Fibroblast of lung (primary cell): ENCODE measurements at regions not wholly inside any gene's neighbourhood (a gene's known extent, or its start where the extent isn't known, plus 50 kb on each side); places are given as distances from the start of the nearest gene placed in this dataset.

Experiments
- DNase-seq, 2 donors: peaks; one replicate each; pipeline versions ENCODE4 v3.0.0 to v3.0.0-alpha.2; 2010; ENCODE audit warnings: low read depth in 2 of 2
- H2AFZ ChIP-seq: 2 replicates; pipeline ENCODE4 v1.5.1; 2012; ENCODE audit warnings: low read length, control low read depth, inconsistent platforms
- H3K27ac ChIP-seq: 2 replicates; pipeline ENCODE4 v1.5.1; 2011; ENCODE audit warnings: low read length, control low read depth; ENCODE audit not compliant: insufficient read depth
- H3K27me3 ChIP-seq: 2 replicates; pipeline ENCODE4 v1.5.1; 2011; ENCODE audit warnings: mild to moderate bottlenecking, low read length; ENCODE audit not compliant: control insufficient read depth, insufficient read depth
- H3K36me3 ChIP-seq: 2 replicates; pipeline ENCODE4 v1.5.1; 2011; ENCODE audit warnings: low read length; ENCODE audit not compliant: control insufficient read depth, insufficient read depth
- H3K4me1 ChIP-seq: 2 replicates; pipeline ENCODE4 v1.5.1; 2011; ENCODE audit warnings: low read length; ENCODE audit not compliant: control insufficient read depth, insufficient read depth; ENCODE audit errors: extremely low read depth
- H3K4me2 ChIP-seq: 2 replicates; pipeline ENCODE4 v1.5.1; 2011; ENCODE audit warnings: low read length, control low read depth; ENCODE audit not compliant: insufficient read depth; ENCODE audit errors: extremely low read depth
- H3K4me3 ChIP-seq, 4 experiments: fragments of 200-600 bp in 1 of 4; sonication (generic) in 1 of 4; replicated peaks in 1 of 4; 2 replicates each; pipeline ENCODE4 v1.5.1; 2011 to 2016; ENCODE audit warnings: low read length in 4 of 4, low read depth in 3 of 4, mild to moderate bottlenecking in 3 of 4, control low read depth in 2 of 4, inconsistent platforms in 1 of 4, mixed read lengths in 1 of 4; ENCODE audit not compliant: insufficient read depth in 1 of 4; ENCODE audit errors: control extremely low read depth in 1 of 4
- H3K79me2 ChIP-seq: 2 replicates; pipeline ENCODE4 v1.5.1; 2012; ENCODE audit warnings: mild to moderate bottlenecking, low read length, inconsistent platforms; ENCODE audit not compliant: control insufficient read depth, insufficient read depth
- H3K9ac ChIP-seq: 2 replicates; pipeline ENCODE4 v1.5.1; 2011; ENCODE audit warnings: mild to moderate bottlenecking, low read length, control low read depth; ENCODE audit not compliant: insufficient read depth
- H3K9me3 ChIP-seq: 2 replicates; pipeline ENCODE4 v1.5.1; 2012; ENCODE audit warnings: low read depth, low read length; ENCODE audit not compliant: control insufficient read depth, insufficient read depth
- H4K20me1 ChIP-seq: 2 replicates; pipeline ENCODE4 v1.5.1; 2011; ENCODE audit warnings: low read length; ENCODE audit not compliant: control insufficient read depth, insufficient read depth; ENCODE audit errors: extremely low read depth
- CTCF ChIP-seq, 2 donors: IDR thresholded peaks in 1 of 2; conservative IDR thresholded peaks in 1 of 2; 1 replicate in 1 of 2; 2 replicates in 1 of 2; pipeline ENCODE4 v1.5.1; 2011 to 2012; ENCODE audit warnings: low read length in 2 of 2, control low read depth in 1 of 2, inconsistent platforms in 1 of 2, low read depth in 1 of 2, mild to moderate bottlenecking in 1 of 2
- EZH2 ChIP-seq: IDR thresholded peaks from 2 replicates; pipeline ENCODE4 v1.5.1; 2012; ENCODE audit warnings: low read length, control low read depth, mild to moderate bottlenecking; ENCODE audit errors: missing control alignments

- Histone ChIP-seq H3K9me3 (no peaks in the 10 kb centered on the region), H3K27ac (no peak overlapping the region), H3K4me1 (no peaks in the 10 kb centered on the region), H3K9ac (no peak overlapping the region), H3K4me2 (no peak overlapping the region), H4K20me1 (no peaks in the 10 kb centered on the region), H2AFZ (no peak overlapping the region), H3K79me2 (no peaks in the 10 kb centered on the region), H3K4me3 (no peak overlapping the region), H3K36me3 (no peaks in the 10 kb centered on the region), H3K27me3 (no peaks in the 10 kb centered on the region)
- peak; percentile 77 to 79 for TF ChIP-seq CTCF (conservative IDR thresholded peaks at IDR 0.05 in 1 of 2, IDR thresholded peaks at IDR 0.05 in 1 of 2; ENCODE audit: low read depth in 1 of 2, low read length in 2 of 2)
- no peak for TF ChIP-seq EZH2
- peak; percentile 42 to 83 for DNase-seq
Measured at GRCh38 chr17:55641676-55642081, 81.0 kb downstream of the TMEM100 start.

GRCh38 chr17:55639096-55639495, 83.6 kb downstream of the TMEM100 start:
- no peak overlapping the region for H3K4me2 ChIP-seq

GRCh38 chr17:55635253-55635914, 87.3 kb downstream of the TMEM100 start:
- H3K4me2 ChIP-seq: peak overlapping the region; percentile 74
- DNase-seq: peak in 1 of 2 donors; percentile 34
- TF ChIP-seq EZH2 (no peak), CTCF (conservative IDR thresholded peaks at IDR 0.05 in 1 of 2, IDR thresholded peaks at IDR 0.05 in 1 of 2; ENCODE audit: low read depth in 1 of 2, low read length in 2 of 2) (no peak)

More at GRCh38 chr17:55639096-55639495, 83.6 kb downstream of the TMEM100 start:
- no peak overlapping the region for H3K9ac ChIP-seq
- H3K4me3 ChIP-seq: no peak overlapping the region
- H3K27ac ChIP-seq: no peak overlapping the region
- H3K36me3 ChIP-seq: no peaks in the 10 kb centered on the region
- no peak overlapping the region for H2AFZ ChIP-seq
- H3K9me3 ChIP-seq: no peaks in the 10 kb centered on the region
- no peak for DNase-seq
- no peaks in the 10 kb centered on the region for H3K27me3 ChIP-seq
- no peaks in the 10 kb centered on the region for H3K79me2 ChIP-seq
- TF ChIP-seq CTCF (conservative IDR thresholded peaks at IDR 0.05 in 1 of 2, IDR thresholded peaks at IDR 0.05 in 1 of 2; ENCODE audit: low read depth in 1 of 2, low read length in 2 of 2): no peak
- TF ChIP-seq EZH2: no peak
- peaks cover 3% of the 10 kb centered on the region for H3K4me1 ChIP-seq
- no peaks in the 10 kb centered on the region for H4K20me1 ChIP-seq

More at GRCh38 chr17:55635253-55635914, 87.3 kb downstream of the TMEM100 start:
- no peaks in the 10 kb centered on the region for H4K20me1 ChIP-seq
- H3K27me3 ChIP-seq: no peaks in the 10 kb centered on the region
- H3K9ac ChIP-seq: no peak overlapping the region
- H2AFZ ChIP-seq: peak overlapping the region; percentile 59
- H3K9me3 ChIP-seq: no peaks in the 10 kb centered on the region
- peak overlapping the region; percentile 3 to 33 (median 8) for H3K4me3 ChIP-seq
- no peaks in the 10 kb centered on the region for H3K36me3 ChIP-seq
- peaks cover 7% of the 10 kb centered on the region for H3K4me1 ChIP-seq
- no peak overlapping the region for H3K27ac ChIP-seq
- H3K79me2 ChIP-seq: no peaks in the 10 kb centered on the region
